ENCODE measurements at regions not wholly inside any gene's neighbourhood (a gene's known extent, or its start where the extent isn't known, plus 50 kb on each side); places are given as distances from the start of the nearest gene placed in this dataset.

GRCh38 chr12:38384816-38385378 lies 68.3 kb downstream of the ALG10B start:
- no peak for DNase-seq (ENCODE audit: low read depth)
- 0 out of 2 replicates have a peak, but pooled peaks have one; percentile 3 for TF ChIP-seq CTCF (IDR thresholded peaks at IDR 0.05; ENCODE audit: control insufficient read depth, extremely low read depth, insufficient read depth)
- H3K4me3 ChIP-seq (ENCODE audit: low read depth, low read length) = no peak overlapping the region

GRCh38 chr12:38385486-38385885 lies 68.9 kb downstream of the ALG10B start:
- no peak for TF ChIP-seq CTCF (IDR thresholded peaks at IDR 0.05; ENCODE audit: control insufficient read depth, extremely low read depth, insufficient read depth)
- H3K4me3 ChIP-seq (ENCODE audit: low read depth, low read length) = no peak overlapping the region
- no peak for DNase-seq (ENCODE audit: low read depth)

- no peak for DNase-seq (ENCODE audit: low read depth)
- no peak for TF ChIP-seq CTCF (IDR thresholded peaks at IDR 0.05; ENCODE audit: control insufficient read depth, extremely low read depth, insufficient read depth)
- H3K4me3 ChIP-seq (ENCODE audit: low read depth, low read length) = no peak overlapping the region
Observed at GRCh38 chr12:38386205-38386985, 69.8 kb downstream of the ALG10B start.

- no peak for DNase-seq (ENCODE audit: low read depth)
- no peak overlapping the region for H3K4me3 ChIP-seq (ENCODE audit: low read depth, low read length)
- TF ChIP-seq CTCF (IDR thresholded peaks at IDR 0.05; ENCODE audit: control insufficient read depth, extremely low read depth, insufficient read depth) = no peak
Observed at GRCh38 chr12:38389614-38390013, 73.0 kb downstream of the ALG10B start.

GRCh38 chr12:38391007-38391406 lies 74.4 kb downstream of the ALG10B start:
- no peak for TF ChIP-seq CTCF (IDR thresholded peaks at IDR 0.05; ENCODE audit: control insufficient read depth, extremely low read depth, insufficient read depth)
- H3K4me3 ChIP-seq (ENCODE audit: low read depth, low read length) = no peak overlapping the region

GRCh38 chr12:38392554-38393144 lies 76.1 kb downstream of the ALG10B start:
- DNase-seq (ENCODE audit: low read depth) = no peak
- H3K4me3 ChIP-seq (ENCODE audit: low read depth, low read length) = no peak overlapping the region
- TF ChIP-seq CTCF (IDR thresholded peaks at IDR 0.05; ENCODE audit: control insufficient read depth, extremely low read depth, insufficient read depth) = no peak

More at GRCh38 chr12:38391007-38391406, 74.4 kb downstream of the ALG10B start:
- no peak for DNase-seq (ENCODE audit: low read depth)
